H1 (cell line): ENCODE measurements at regions not wholly inside any gene's neighbourhood (a gene's known extent, or its start where the extent isn't known, plus 50 kb on each side); places are given as distances from the start of the nearest gene placed in this dataset.
A peak's percentile ranks its signal among the peaks of the same experiment; 100 is the strongest.

Experiments
- CTCF ChIA-PET: fragments of 300-600 bp; sonication (Branson Sonifier 250); formaldehyde crosslinking; loops from one replicate; lab custom pipeline; 2021; ENCODE audit not compliant: partially characterized antibody; lab: Charles Lee
- POLR2A ChIA-PET: fragments of 300-600 bp; sonication (Branson Sonifier 250); formaldehyde crosslinking; loops from one replicate; lab custom pipeline; 2021; ENCODE audit warnings: inconsistent platforms; ENCODE audit not compliant: partially characterized antibody; lab: Charles Lee
- DNase-seq, 2 experiments: peaks; one replicate each; pipeline versions ENCODE4 v3.0.0 to v3.0.0-alpha.2; 2010 to 2022; ENCODE audit warnings: low spot score in 2 of 2, low read depth in 1 of 2, mixed read lengths in 1 of 2
- FAIRE-seq: peaks from 2 replicates; lab custom pipeline; 2011; peaks lifted over from hg19 to GRCh38; lab: Jason Lieb, UNC
- H2AFZ ChIP-seq: 2 replicates; pipeline ENCODE4 v1.8.1; 2012; ENCODE audit warnings: low read length, inconsistent platforms
- H2AK5ac ChIP-seq: 2 replicates; pipeline ENCODE4 v1.6.1; 2013; ENCODE audit warnings: low read depth, low read length
- H2BK120ac ChIP-seq: replicated peaks from 2 replicates; pipeline ENCODE3; 2013; ENCODE audit warnings: low read depth, low read length, inconsistent platforms
- H2BK12ac ChIP-seq: 2 replicates; pipeline ENCODE4 v1.6.1; 2013; ENCODE audit warnings: low read depth, low read length
- H2BK15ac ChIP-seq: 2 replicates; pipeline ENCODE4 v1.6.1; 2013; ENCODE audit warnings: low read length
- H2BK20ac ChIP-seq: 2 replicates; pipeline ENCODE4 v1.6.1; 2013; ENCODE audit warnings: low read length
- H2BK5ac ChIP-seq: 2 replicates; pipeline ENCODE4 v1.6.1; 2013; ENCODE audit warnings: low read depth, low read length
- H3K14ac ChIP-seq: 2 replicates; pipeline ENCODE4 v1.6.1; 2013; ENCODE audit warnings: inconsistent platforms; ENCODE audit not compliant: insufficient read length
- H3K18ac ChIP-seq: 2 replicates; pipeline ENCODE4 v1.6.1; 2013; ENCODE audit warnings: low read length; ENCODE audit errors: extremely low read depth
- H3K23ac ChIP-seq: 2 replicates; pipeline ENCODE4 v1.6.1; 2013; ENCODE audit warnings: inconsistent platforms; ENCODE audit not compliant: insufficient read length
- H3K23me2 ChIP-seq: 2 replicates; pipeline ENCODE4 v1.6.1; 2013; ENCODE audit warnings: low read depth, low read length
- H3K27ac ChIP-seq: 2 replicates; pipeline ENCODE4 v1.6.1; 2011; ENCODE audit warnings: low read depth, low read length, inconsistent platforms
- H3K27me3 ChIP-seq, 4 experiments: replicated peaks in 1 of 4; 1 replicate in 1 of 4; 2 replicates in 3 of 4; pipeline versions ENCODE4 v1.6.1 to v1.8.1; 2011 to 2013; ENCODE audit warnings: low read length in 3 of 4, mild to moderate bottlenecking in 3 of 4, inconsistent platforms in 2 of 4, mixed read lengths in 2 of 4, moderate library complexity in 1 of 4; ENCODE audit not compliant: control insufficient read depth in 3 of 4, insufficient read depth in 3 of 4; ENCODE audit errors: extremely low read depth in 1 of 4
- H3K36me3 ChIP-seq, 4 experiments: 2 replicates each; pipeline versions ENCODE4 v1.6.1 to v1.8.1; 2011 to 2013; ENCODE audit warnings: mild to moderate bottlenecking in 4 of 4, low read length in 3 of 4, moderate library complexity in 2 of 4, control low read depth in 1 of 4, inconsistent platforms in 1 of 4; ENCODE audit not compliant: insufficient read depth in 4 of 4, control insufficient read depth in 2 of 4
- H3K4ac ChIP-seq: replicated peaks from 2 replicates; pipeline ENCODE3; 2013; ENCODE audit warnings: low read length, low read depth, mixed read lengths, inconsistent platforms; ENCODE audit not compliant: insufficient read length
- H3K4me1 ChIP-seq, 4 experiments: replicated peaks in 1 of 4; 1 replicate in 1 of 4; 2 replicates in 3 of 4; pipeline versions ENCODE4 v1.6.1 to v1.8.1; 2011 to 2013; ENCODE audit warnings: low read length in 3 of 4, inconsistent platforms in 2 of 4, mixed read lengths in 1 of 4; ENCODE audit not compliant: insufficient read depth in 4 of 4, control insufficient read depth in 3 of 4
- H3K4me2 ChIP-seq, 2 experiments: 2 replicates each; pipeline versions ENCODE4 v1.6.1 to v1.8.1; 2011 to 2013; ENCODE audit warnings: low read depth in 2 of 2, low read length in 2 of 2, control low read depth in 1 of 2, inconsistent platforms in 1 of 2, mild to moderate bottlenecking in 1 of 2; ENCODE audit not compliant: insufficient read depth in 1 of 2
- H3K4me3 ChIP-seq, 4 experiments: fragments of 200-600, 300-600 bp in 1 of 4; sonication (generic), shearing (Covaris generic), sonication (Bioruptor Twin) in 1 of 4; 2 replicates each; pipeline versions ENCODE4 v1.5.1 to v1.8.1; 2011 to 2016; ENCODE audit warnings: low read length in 4 of 4, low read depth in 3 of 4, control low read depth in 2 of 4, inconsistent platforms in 2 of 4, mild to moderate bottlenecking in 2 of 4, mixed read lengths in 1 of 4, moderate library complexity in 1 of 4; ENCODE audit not compliant: insufficient read depth in 2 of 4; ENCODE audit errors: extremely low read depth in 1 of 4
- H3K56ac ChIP-seq: replicated peaks from 2 replicates; pipeline ENCODE3; 2013; ENCODE audit warnings: low read depth, mild to moderate bottlenecking, mixed read lengths, low read length, inconsistent platforms; ENCODE audit not compliant: insufficient read length
- H3K79me1 ChIP-seq: 2 replicates; pipeline ENCODE4 v1.6.1; 2013; ENCODE audit warnings: low read depth, low read length, control low read depth
- H3K79me2 ChIP-seq, 2 experiments: 2 replicates each; pipeline versions ENCODE4 v1.6.1 to v1.8.1; 2012 to 2013; ENCODE audit warnings: low read length in 2 of 2, mild to moderate bottlenecking in 2 of 2, inconsistent platforms in 1 of 2; ENCODE audit not compliant: insufficient read depth in 2 of 2, control insufficient read depth in 1 of 2
- H3K9ac ChIP-seq, 4 experiments: replicated peaks in 1 of 4; 1 replicate in 1 of 4; 2 replicates in 3 of 4; pipeline versions ENCODE4 v1.6.1 to v1.8.1; 2011 to 2013; ENCODE audit warnings: low read depth in 3 of 4, low read length in 3 of 4, control low read depth in 2 of 4, mild to moderate bottlenecking in 2 of 4, moderate library complexity in 2 of 4, inconsistent platforms in 1 of 4; ENCODE audit errors: extremely low read depth in 1 of 4
- H3K9me3 ChIP-seq, 2 experiments: 2 replicates each; pipeline versions ENCODE4 v1.6.1 to v1.8.1; 2012 to 2013; ENCODE audit warnings: mild to moderate bottlenecking in 2 of 2, moderate library complexity in 2 of 2, control low read depth in 1 of 2, inconsistent platforms in 1 of 2, low read depth in 1 of 2, low read length in 1 of 2, mixed read lengths in 1 of 2; ENCODE audit not compliant: insufficient read depth in 2 of 2
- H4K20me1 ChIP-seq, 2 experiments: replicated peaks in 1 of 2; 2 replicates each; pipeline versions ENCODE3 to v1.8.1; 2011 to 2013; ENCODE audit warnings: inconsistent platforms in 2 of 2, low read length in 2 of 2, mild to moderate bottlenecking in 1 of 2; ENCODE audit not compliant: insufficient read depth in 2 of 2, control insufficient read depth in 1 of 2
- H4K5ac ChIP-seq: 2 replicates; pipeline ENCODE4 v1.6.1; 2013; ENCODE audit warnings: low read length, low read depth, mixed read lengths, inconsistent platforms; ENCODE audit not compliant: insufficient read length
- H4K8ac ChIP-seq: 2 replicates; pipeline ENCODE4 v1.8.0; 2013; ENCODE audit warnings: mild to moderate bottlenecking, moderate library complexity, low read length, inconsistent platforms; ENCODE audit not compliant: insufficient read depth; ENCODE audit errors: extremely low read depth
- H4K91ac ChIP-seq: replicated peaks from 2 replicates; pipeline ENCODE3; 2013; ENCODE audit warnings: low read length, mixed read lengths, inconsistent platforms; ENCODE audit not compliant: insufficient read length
- NANOG ChIP-seq: IDR thresholded peaks from 2 replicates; pipeline ENCODE4 v1.6.1; 2011; ENCODE audit warnings: low read length, low read depth, mild to moderate bottlenecking, inconsistent platforms; ENCODE audit not compliant: insufficient read depth, poor library complexity, severe bottlenecking
- POLR2AphosphoS5 ChIP-seq: IDR thresholded peaks from 2 replicates; pipeline ENCODE4 v1.6.1; 2011; ENCODE audit warnings: low read depth, low read length
- TBP ChIP-seq: IDR thresholded peaks from 2 replicates; pipeline ENCODE4 v1.6.1; 2011; ENCODE audit warnings: low read depth, low read length, improper control_type of control experiment
- WGBS, 2 experiments: shearing (Covaris generic) in 1 of 2; methylation state at CpG; one replicate each; pipeline versions ENCODE4 v1.1.6 to v1.1.7; 2013 to 2015; ENCODE audit warnings: low lambda C conversion rate in 2 of 2, mixed read lengths in 2 of 2, inconsistent platforms in 1 of 2, low coverage in 1 of 2, missing lambda C conversion rate in 1 of 2; ENCODE audit not compliant: insufficient replicate concordance in 2 of 2, insufficient coverage in 1 of 2, insufficient read length in 1 of 2; ENCODE audit errors: extremely low coverage in 1 of 2, missing lambda C conversion rate in 1 of 2; 5-methylcytosine and 5-hydroxymethylcytosine counted together

GRCh38 chr3:127495821-127496655, 94.5 kb downstream of the TPRA1 start:
- no peak overlapping the region for H2BK12ac ChIP-seq
- H2BK15ac ChIP-seq: no peak overlapping the region
- H4K91ac ChIP-seq: peak overlapping the region; percentile 42
- no peak overlapping the region for H2AFZ ChIP-seq
- TF ChIP-seq POLR2AphosphoS5 (no peak), TBP (no peak), NANOG (no peak)
- TF ChIP-seq, all 59 proteins: peak for 0
- H3K23ac ChIP-seq: no peak overlapping the region
- peak overlapping the region; percentile 23 for H3K4ac ChIP-seq
- ChIA-PET POLR2A (interaction anchor here (0.6 kb wide), 1 partner anchor 22 kb away, joined by 3 read pairs; no protein-coding TSS in a partner anchor), CTCF (no interaction called here)
- H3K4me2 ChIP-seq: no peak overlapping the region
- no peaks in the 10 kb centered on the region for H3K27me3 ChIP-seq
- no peak overlapping the region for H3K27ac ChIP-seq
- no peak overlapping the region for H3K9ac ChIP-seq
- H2BK120ac ChIP-seq: no peak overlapping the region
- H3K23me2 ChIP-seq: no peaks in the 10 kb centered on the region
- peaks cover 16 to 33% of the 10 kb centered on the region in 2 experiments for H3K9me3 ChIP-seq
- no peak overlapping the region for H4K8ac ChIP-seq
- DNase-seq (no peak), FAIRE-seq (no peak)
- no peak overlapping the region for H3K18ac ChIP-seq
- no peaks in the 10 kb centered on the region for H3K79me2 ChIP-seq
- WGBS, 2 experiments: 88% methylated on average over 1 of the region's 2 CpGs; no CpG with 5 or more reads in 1 of the 2 experiments
- 0 out of 2 replicates have a peak overlapping the region, but pooled peaks have one; percentile 61 for H2BK20ac ChIP-seq
- no peak overlapping the region for H4K5ac ChIP-seq
- H2AK5ac ChIP-seq: no peak overlapping the region
- peaks cover 0 to 4% (median 2%) of the 10 kb centered on the region in 4 experiments; a peak in 2 of 8 replicates for H3K36me3 ChIP-seq
- H3K4me3 ChIP-seq: no peak overlapping the region
- H3K56ac ChIP-seq: no peak overlapping the region
- H4K20me1 ChIP-seq: no peaks in the 10 kb centered on the region
- H2BK5ac ChIP-seq: no peak overlapping the region
- H3K79me1 ChIP-seq: no peaks in the 10 kb centered on the region
- H3K4me1 ChIP-seq: no peaks in the 10 kb centered on the region; a peak in 1 of 7 replicates
- no peak overlapping the region for H3K14ac ChIP-seq
